ENCODE measurements at regions not wholly inside any gene's neighbourhood (a gene's known extent, or its start where the extent isn't known, plus 50 kb on each side); places are given as distances from the start of the nearest gene placed in this dataset.

GRCh38 chr16:65704866-65705265 lies 583.0 kb upstream of the CDH11 start:
- no peaks in the 10 kb centered on the region for H4K20me1 ChIP-seq (ENCODE audit: control insufficient read depth, insufficient read depth, low read depth, low read length)
- H3K4me2 ChIP-seq (ENCODE audit: low read length), result no peak overlapping the region
- H3K9me2 ChIP-seq (replicated peaks; ENCODE audit: control insufficient read depth, low read length), result no peaks in the 10 kb centered on the region
- H3K4me1 ChIP-seq (ENCODE audit: control insufficient read depth, low read length), result no peaks in the 10 kb centered on the region
- no peaks in the 10 kb centered on the region for H3K27me3 ChIP-seq (ENCODE audit: control insufficient read depth, low read length)
- no peaks in the 10 kb centered on the region for H3K9me3 ChIP-seq (ENCODE audit: control insufficient read depth, insufficient read depth, low read length)
- H3K4me3 ChIP-seq (ENCODE audit: low read length), result no peak overlapping the region
- H3K79me2 ChIP-seq (ENCODE audit: control insufficient read depth, low read length), result no peaks in the 10 kb centered on the region
- no peaks in the 10 kb centered on the region for H3F3A ChIP-seq (ENCODE audit: control insufficient read depth, insufficient read depth)
- peak; percentile 34 for TF ChIP-seq CTCF (IDR thresholded peaks at IDR 0.05; ENCODE audit: low read depth, low read length, poor library complexity, severe bottlenecking)
- TF ChIP-seq EZH2phosphoT487 (IDR thresholded peaks at IDR 0.05; ENCODE audit: borderline replicate concordance, low read length), result no peak
- no peaks in the 10 kb centered on the region for H3K36me3 ChIP-seq (ENCODE audit: control insufficient read depth, low read length)
- H3K27ac ChIP-seq (ENCODE audit: low read depth, low read length), result no peak overlapping the region

DNA sequence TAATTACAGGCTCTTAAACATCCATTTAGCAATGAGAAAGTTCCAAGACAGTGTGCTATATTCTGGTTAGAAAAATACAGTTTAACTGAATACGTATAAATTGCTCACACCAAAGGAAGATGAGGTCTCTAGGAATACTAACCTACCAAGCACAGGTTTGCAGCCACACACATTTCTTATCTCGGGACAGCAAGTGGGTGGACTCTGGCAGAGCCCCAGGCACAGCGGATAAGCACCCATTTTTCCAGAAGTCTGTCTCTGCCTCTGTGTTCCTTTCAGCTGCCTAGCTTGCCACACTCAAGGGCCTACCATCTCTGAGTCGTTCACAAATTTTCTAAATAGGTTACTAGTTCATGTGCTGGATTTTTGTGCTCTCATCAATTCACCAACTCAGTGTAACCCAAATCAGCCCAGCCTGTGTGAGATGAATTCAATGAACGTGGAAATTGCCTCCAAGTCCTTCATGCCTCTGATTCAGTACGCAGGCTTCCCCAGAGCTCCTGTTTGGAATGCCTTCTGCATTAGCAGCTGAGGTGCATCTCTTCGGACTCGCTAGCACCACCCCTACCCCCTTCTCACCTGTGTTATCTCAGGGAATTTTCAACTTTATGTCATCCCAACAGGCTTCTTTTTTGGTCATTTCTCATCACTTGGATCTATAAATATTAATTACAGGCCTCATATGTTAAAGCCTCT lies 581.0 kb upstream of the CDH11 start:
- H4K20me1 ChIP-seq (ENCODE audit: control insufficient read depth, insufficient read depth, low read depth, low read length), result no peaks in the 10 kb centered on the region
- no peaks in the 10 kb centered on the region for H3K9me3 ChIP-seq (ENCODE audit: control insufficient read depth, insufficient read depth, low read length)
- no peaks in the 10 kb centered on the region for H3K79me2 ChIP-seq (ENCODE audit: control insufficient read depth, low read length)
- TF ChIP-seq CTCF (IDR thresholded peaks at IDR 0.05; ENCODE audit: low read depth, low read length, poor library complexity, severe bottlenecking), result no peak
- TF ChIP-seq EZH2phosphoT487 (IDR thresholded peaks at IDR 0.05; ENCODE audit: borderline replicate concordance, low read length), result no peak
- no peaks in the 10 kb centered on the region for H3K36me3 ChIP-seq (ENCODE audit: control insufficient read depth, low read length)
- H3K9me2 ChIP-seq (replicated peaks; ENCODE audit: control insufficient read depth, low read length), result no peaks in the 10 kb centered on the region
- H3K27me3 ChIP-seq (ENCODE audit: control insufficient read depth, low read length), result no peaks in the 10 kb centered on the region
- no peaks in the 10 kb centered on the region for H3K4me1 ChIP-seq (ENCODE audit: control insufficient read depth, low read length)
- H3F3A ChIP-seq (ENCODE audit: control insufficient read depth, insufficient read depth), result no peaks in the 10 kb centered on the region
- H3K4me3 ChIP-seq (ENCODE audit: low read length), result no peak overlapping the region
- H3K27ac ChIP-seq (ENCODE audit: low read depth, low read length), result no peak overlapping the region
- no peak overlapping the region for H3K4me2 ChIP-seq (ENCODE audit: low read length)

DNA sequence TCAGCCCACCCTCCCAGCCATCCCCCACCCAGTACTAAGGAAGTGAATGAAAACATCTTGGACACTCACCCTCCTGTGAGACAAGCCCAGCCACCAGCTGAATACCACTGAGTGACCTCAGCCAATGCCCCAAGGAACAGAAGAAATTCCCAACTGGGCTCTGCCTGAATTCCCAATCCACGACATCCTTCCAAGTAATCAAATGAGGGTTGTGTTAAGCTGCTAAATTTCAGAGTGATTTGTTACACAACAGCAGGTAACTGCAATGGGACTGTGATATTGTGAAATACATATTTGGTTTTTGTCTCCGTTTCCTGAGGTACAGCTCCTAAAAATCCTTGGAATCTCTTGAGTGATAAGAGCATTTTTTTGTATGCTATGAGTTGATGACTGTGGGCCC lies 578.7 kb upstream of the CDH11 start:
- H3F3A ChIP-seq (ENCODE audit: control insufficient read depth, insufficient read depth), result no peaks in the 10 kb centered on the region
- no peaks in the 10 kb centered on the region for H3K9me2 ChIP-seq (replicated peaks; ENCODE audit: control insufficient read depth, low read length)
- no peaks in the 10 kb centered on the region for H3K36me3 ChIP-seq (ENCODE audit: control insufficient read depth, low read length)
- H3K79me2 ChIP-seq (ENCODE audit: control insufficient read depth, low read length), result no peaks in the 10 kb centered on the region
- no peaks in the 10 kb centered on the region for H4K20me1 ChIP-seq (ENCODE audit: control insufficient read depth, insufficient read depth, low read depth, low read length)
- no peaks in the 10 kb centered on the region for H3K27me3 ChIP-seq (ENCODE audit: control insufficient read depth, low read length)
- no peak overlapping the region for H3K4me3 ChIP-seq (ENCODE audit: low read length)
- H3K4me2 ChIP-seq (ENCODE audit: low read length), result no peak overlapping the region
- no peaks in the 10 kb centered on the region for H3K9me3 ChIP-seq (ENCODE audit: control insufficient read depth, insufficient read depth, low read length)
- H3K27ac ChIP-seq (ENCODE audit: low read depth, low read length), result no peak overlapping the region
- H3K4me1 ChIP-seq (ENCODE audit: control insufficient read depth, low read length), result no peaks in the 10 kb centered on the region
- TF ChIP-seq CTCF (IDR thresholded peaks at IDR 0.05; ENCODE audit: low read depth, low read length, poor library complexity, severe bottlenecking), result no peak
- TF ChIP-seq EZH2phosphoT487 (IDR thresholded peaks at IDR 0.05; ENCODE audit: borderline replicate concordance, low read length), result no peak

Data from DOHH2 (cell line).